C4-2B (cell line): ENCODE measurements at regions not wholly inside any gene's neighbourhood (a gene's known extent, or its start where the extent isn't known, plus 50 kb on each side); places are given as distances from the start of the nearest gene placed in this dataset.

ENCODE experiments used
- ZFX ChIP-seq: fragments of 450-650 bp; IDR thresholded peaks from 2 replicates; pipeline ENCODE4 v1.6.1; 2017
- TF ChIP-seq, protein P1 (sequence below): fragments of 450-650 bp; conservative IDR thresholded peaks from 2 replicates; pipeline ENCODE4 v1.5.1; 2017; ENCODE audit warnings: mild to moderate bottlenecking

DNA sequence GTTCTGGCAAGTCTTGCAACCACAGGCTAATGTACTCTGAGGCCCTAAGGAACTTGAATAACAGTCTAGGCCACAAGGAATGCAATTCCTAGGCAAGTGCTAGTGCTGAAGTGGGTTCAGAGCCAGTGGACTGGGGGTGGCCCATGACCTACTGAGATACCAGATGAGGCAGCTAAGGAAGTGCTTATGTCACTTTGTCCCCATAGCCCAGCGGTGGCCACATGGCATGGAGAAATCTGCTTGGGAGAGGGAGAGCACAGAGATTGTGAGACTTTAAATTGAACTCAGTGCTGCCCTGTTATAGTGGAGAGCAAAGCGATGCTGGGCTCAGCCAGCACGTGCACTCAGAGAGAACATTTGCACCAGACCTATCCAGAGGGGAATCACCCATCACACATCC lies 629.5 kb downstream of the JRKL start:
- TF ChIP-seq, protein P1, sequence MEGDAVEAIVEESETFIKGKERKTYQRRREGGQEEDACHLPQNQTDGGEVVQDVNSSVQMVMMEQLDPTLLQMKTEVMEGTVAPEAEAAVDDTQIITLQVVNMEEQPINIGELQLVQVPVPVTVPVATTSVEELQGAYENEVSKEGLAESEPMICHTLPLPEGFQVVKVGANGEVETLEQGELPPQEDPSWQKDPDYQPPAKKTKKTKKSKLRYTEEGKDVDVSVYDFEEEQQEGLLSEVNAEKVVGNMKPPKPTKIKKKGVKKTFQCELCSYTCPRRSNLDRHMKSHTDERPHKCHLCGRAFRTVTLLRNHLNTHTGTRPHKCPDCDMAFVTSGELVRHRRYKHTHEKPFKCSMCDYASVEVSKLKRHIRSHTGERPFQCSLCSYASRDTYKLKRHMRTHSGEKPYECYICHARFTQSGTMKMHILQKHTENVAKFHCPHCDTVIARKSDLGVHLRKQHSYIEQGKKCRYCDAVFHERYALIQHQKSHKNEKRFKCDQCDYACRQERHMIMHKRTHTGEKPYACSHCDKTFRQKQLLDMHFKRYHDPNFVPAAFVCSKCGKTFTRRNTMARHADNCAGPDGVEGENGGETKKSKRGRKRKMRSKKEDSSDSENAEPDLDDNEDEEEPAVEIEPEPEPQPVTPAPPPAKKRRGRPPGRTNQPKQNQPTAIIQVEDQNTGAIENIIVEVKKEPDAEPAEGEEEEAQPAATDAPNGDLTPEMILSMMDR = no peak
- no peak for TF ChIP-seq ZFX
